HUDEP-2 (cell line): ENCODE measurements at regions not wholly inside any gene's neighbourhood (a gene's known extent, or its start where the extent isn't known, plus 50 kb on each side); places are given as distances from the start of the nearest gene placed in this dataset.

Experiments
- DNase-seq, 76 experiments: peaks; one replicate each; lab custom pipeline; 2025; ENCODE audit not compliant: unreplicated experiment in 76 of 76; lab: John Stamatoyannopoulos, UW

DNA sequence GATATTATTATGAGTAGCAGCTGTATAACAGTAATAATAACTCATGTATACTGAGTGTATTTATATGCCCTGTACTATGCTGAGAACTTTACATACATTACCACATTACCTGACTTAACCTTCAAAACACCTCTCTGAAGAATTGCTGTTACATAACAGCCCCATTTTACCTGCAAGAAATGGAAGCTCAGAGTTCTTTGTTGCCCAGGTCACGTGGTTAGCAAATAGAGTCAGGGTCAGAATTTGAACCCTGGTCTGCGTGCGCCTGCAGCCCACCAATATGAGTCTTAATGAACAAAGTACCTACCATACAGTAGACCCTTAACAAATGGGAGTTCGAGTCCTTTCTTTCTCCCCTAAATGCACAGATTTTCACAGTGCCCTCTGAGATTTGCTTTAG lies 101.9 kb downstream of the MCFD2 start:
- DNase-seq: no peak

DNA sequence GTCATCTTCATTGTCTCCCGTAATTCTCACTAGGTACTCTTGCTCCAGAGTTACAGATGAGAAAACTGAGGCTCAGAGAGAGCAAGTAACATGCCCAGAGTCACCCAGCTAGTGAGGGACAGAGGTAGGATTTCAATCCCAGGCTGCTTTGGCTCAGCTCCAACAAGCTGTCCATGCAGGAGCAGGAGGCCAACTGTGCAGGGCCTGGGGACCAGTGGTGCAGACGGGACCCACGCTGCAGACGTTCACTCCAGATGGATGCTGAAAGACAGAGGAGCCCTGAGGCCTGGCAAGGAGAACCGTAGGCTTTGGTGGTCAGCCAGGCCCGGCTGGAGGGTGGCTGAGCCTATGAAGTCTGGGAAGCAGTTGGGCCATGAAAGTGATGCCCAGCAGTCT lies 102.6 kb downstream of the MCFD2 start:
- no peak for DNase-seq
